GM23248 (cell line): ENCODE measurements at regions not wholly inside any gene's neighbourhood (a gene's known extent, or its start where the extent isn't known, plus 50 kb on each side); places are given as distances from the start of the nearest gene placed in this dataset.

Experiments used
- EZH2 ChIP-seq: fragments of 200-600 bp; sonication (generic); IDR thresholded peaks from 2 replicates; pipeline ENCODE4 v1.6.1; 2018; ENCODE audit warnings: antibody characterized with exemption, mild to moderate bottlenecking; ENCODE audit not compliant: insufficient read depth, poor library complexity, severe bottlenecking
- EZH2phosphoT487 ChIP-seq: fragments of 200-600 bp; sonication (generic); IDR thresholded peaks from 2 replicates; pipeline ENCODE4 v1.6.1; 2018; ENCODE audit warnings: antibody characterized with exemption, moderate library complexity, mild to moderate bottlenecking, low read depth; ENCODE audit not compliant: insufficient read depth

- TF ChIP-seq EZH2phosphoT487, result no peak
- no peak for TF ChIP-seq EZH2
These were observed 437.0 kb downstream of the PIK3R1 start for GRCh38 chr5:68652534-68652965.
